ENCODE measurements at regions not wholly inside any gene's neighbourhood (a gene's known extent, or its start where the extent isn't known, plus 50 kb on each side); places are given as distances from the start of the nearest gene placed in this dataset.
"Not testable (repeated sequence)": the region's sequence is repeated elsewhere in the genome, so short reads cannot be mapped to it uniquely, and the experiment has no call there.

- DNase-seq (ENCODE audit: low spot score) = no peak
Observed at GRCh38 chr14:59057551-59057950, 130.9 kb upstream of the DAAM1 start.

- DNase-seq (ENCODE audit: low spot score) = not testable (repeated sequence)
Observed at GRCh38 chr14:59058776-59059175, 129.7 kb upstream of the DAAM1 start.

GRCh38 chr14:59060841-59061240, 127.6 kb upstream of the DAAM1 start:
- no peak for DNase-seq (ENCODE audit: low spot score)

GRCh38 chr14:59061292-59061691, 127.2 kb upstream of the DAAM1 start:
- no peak for DNase-seq (ENCODE audit: low spot score)

GRCh38 chr14:59063259-59063658, 125.2 kb upstream of the DAAM1 start:
- no peak for DNase-seq (ENCODE audit: low spot score)

- DNase-seq (ENCODE audit: low spot score) = no peak
Observed at GRCh38 chr14:59067127-59067894, 121.2 kb upstream of the DAAM1 start.

GRCh38 chr14:59069163-59069854, 119.2 kb upstream of the DAAM1 start:
- no peak for DNase-seq (ENCODE audit: low spot score)

GRCh38 chr14:59075506-59075905, 113.0 kb upstream of the DAAM1 start:
- no peak for DNase-seq (ENCODE audit: low spot score)

- no peak for DNase-seq (ENCODE audit: low spot score)
Observed at GRCh38 chr14:59081720-59082119, 106.7 kb upstream of the DAAM1 start.

GRCh38 chr14:59085207-59085739, 103.2 kb upstream of the DAAM1 start:
- no peak for DNase-seq (ENCODE audit: low spot score)

- DNase-seq (ENCODE audit: low spot score) = no peak
Observed at GRCh38 chr14:59086241-59086882, 102.1 kb upstream of the DAAM1 start.

- DNase-seq (ENCODE audit: low spot score) = no peak
Observed at GRCh38 chr14:59087240-59087639, 101.2 kb upstream of the DAAM1 start.

GRCh38 chr14:59087711-59088110, 100.8 kb upstream of the DAAM1 start:
- DNase-seq (ENCODE audit: low spot score) = no peak

GRCh38 chr14:59090572-59090971, 97.9 kb upstream of the DAAM1 start:
- no peak for DNase-seq (ENCODE audit: low spot score)

GRCh38 chr14:59091404-59091803, 97.1 kb upstream of the DAAM1 start:
- DNase-seq (ENCODE audit: low spot score) = no peak

GRCh38 chr14:59091976-59092375, 96.5 kb upstream of the DAAM1 start:
- no peak for DNase-seq (ENCODE audit: low spot score)

GRCh38 chr14:59093902-59094301, 94.6 kb upstream of the DAAM1 start:
- no peak for DNase-seq (ENCODE audit: low spot score)

- DNase-seq (ENCODE audit: low spot score) = no peak
Observed at GRCh38 chr14:59096303-59096702, 92.2 kb upstream of the DAAM1 start.

GRCh38 chr14:59097681-59098080, 90.8 kb upstream of the DAAM1 start:
- DNase-seq (ENCODE audit: low spot score) = no peak

GRCh38 chr14:59098377-59098776, 90.1 kb upstream of the DAAM1 start:
- DNase-seq (ENCODE audit: low spot score) = peak; percentile 64

- no peak for DNase-seq (ENCODE audit: low spot score)
Observed at GRCh38 chr14:59100205-59100604, 88.3 kb upstream of the DAAM1 start.

GRCh38 chr14:59101476-59101875, 87.0 kb upstream of the DAAM1 start:
- no peak for DNase-seq (ENCODE audit: low spot score)

GRCh38 chr14:59103396-59103795, 85.1 kb upstream of the DAAM1 start:
- DNase-seq (ENCODE audit: low spot score) = no peak

All from A172 (cell line).